ENCODE measurements at regions not wholly inside any gene's neighbourhood (a gene's known extent, or its start where the extent isn't known, plus 50 kb on each side); places are given as distances from the start of the nearest gene placed in this dataset.
"Not testable (repeated sequence)": the region's sequence is repeated elsewhere in the genome, so short reads cannot be mapped to it uniquely, and the experiment has no call there.

- DNase-seq: peak; percentile 39 to 56
Measured at GRCh38 chr10:62996925-62997324, 136.2 kb upstream of the NRBF2 start.

DNA sequence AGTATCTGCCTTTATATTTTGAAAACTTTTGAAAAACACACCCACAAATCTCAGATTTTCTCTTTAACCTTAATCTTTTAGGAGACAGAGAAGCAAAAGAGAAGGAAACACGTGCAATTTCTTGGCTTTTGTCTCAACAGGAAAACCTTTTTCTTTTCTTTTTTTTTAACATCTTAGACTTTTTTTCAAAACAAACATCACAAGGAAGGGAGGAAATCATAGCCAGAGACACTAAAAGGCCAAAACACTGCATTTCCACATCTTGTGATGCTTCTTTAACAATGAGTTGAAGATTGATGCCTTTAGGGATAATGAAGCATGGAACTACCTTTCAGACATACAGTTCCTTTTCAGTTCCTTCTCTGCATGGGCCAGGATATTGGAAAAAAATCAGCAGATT, 136.6 kb upstream of the NRBF2 start:
- DNase-seq: no peak

- DNase-seq: no peak
Measured at GRCh38 chr10:62993121-62993520, 140.0 kb upstream of the NRBF2 start.

GRCh38 chr10:62992145-62992721, 140.9 kb upstream of the NRBF2 start:
- DNase-seq: peak; percentile 41 to 65

DNA sequence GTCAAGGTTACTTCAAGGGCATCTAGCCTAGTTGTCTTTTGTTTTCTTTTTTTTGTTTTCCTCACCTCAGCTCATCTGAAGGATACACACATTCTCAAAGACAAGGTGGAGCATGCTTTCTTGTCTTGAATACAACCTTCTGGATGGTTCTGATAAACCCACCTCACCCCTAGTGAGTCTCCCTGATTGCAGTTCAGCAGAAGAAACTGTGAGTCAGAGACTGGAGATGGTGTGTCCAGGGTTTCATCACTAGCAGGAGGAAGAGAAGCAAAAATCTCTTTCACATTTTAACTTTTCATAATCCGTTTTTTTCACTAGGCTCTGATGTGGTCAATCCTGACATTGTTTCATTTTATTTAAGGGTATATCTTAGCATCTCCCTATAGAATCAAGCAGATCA, 143.0 kb upstream of the NRBF2 start:
- no peak for DNase-seq

- no peak for DNase-seq
Measured at GRCh38 chr10:62985807-62986600, 147.1 kb upstream of the NRBF2 start.

DNA sequence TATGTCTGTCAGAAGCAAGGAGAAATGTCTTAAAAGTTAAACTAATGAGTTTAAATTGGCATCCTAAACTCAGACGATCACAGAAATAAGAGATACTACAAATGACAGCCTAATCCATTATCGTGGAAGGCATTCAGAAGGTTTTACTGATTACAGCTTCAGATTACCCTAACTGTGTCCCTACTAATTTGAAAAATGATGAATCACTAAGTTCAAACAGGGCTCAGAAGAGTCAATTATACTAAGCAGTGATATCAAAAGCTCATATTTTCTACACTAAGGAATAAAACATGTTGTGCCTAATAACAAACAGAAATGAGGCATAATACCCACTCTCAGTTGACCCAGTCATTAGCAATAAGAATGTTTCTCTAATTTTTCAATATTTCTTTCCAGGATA, 152.0 kb upstream of the NRBF2 start:
- DNase-seq: no peak

DNA sequence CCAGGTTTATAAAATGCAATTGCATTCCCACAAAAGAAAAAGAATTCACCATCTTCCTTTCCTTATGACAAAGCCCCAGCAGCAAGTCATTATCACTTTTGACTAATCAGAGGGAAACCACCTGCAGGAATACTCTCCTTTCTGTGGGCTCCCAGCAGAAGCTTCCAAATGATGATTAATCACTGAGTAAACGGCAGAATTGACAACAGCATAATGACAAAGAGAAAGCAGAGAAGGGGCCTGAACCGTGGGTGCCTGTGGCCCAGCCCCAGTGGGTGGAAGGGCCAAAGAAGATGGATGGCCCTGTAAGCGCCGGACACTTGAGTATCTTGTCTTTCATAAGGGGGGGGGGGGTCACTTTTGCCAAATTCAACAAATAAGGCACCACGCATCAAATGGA, 152.4 kb upstream of the NRBF2 start:
- DNase-seq: no peak

DNA sequence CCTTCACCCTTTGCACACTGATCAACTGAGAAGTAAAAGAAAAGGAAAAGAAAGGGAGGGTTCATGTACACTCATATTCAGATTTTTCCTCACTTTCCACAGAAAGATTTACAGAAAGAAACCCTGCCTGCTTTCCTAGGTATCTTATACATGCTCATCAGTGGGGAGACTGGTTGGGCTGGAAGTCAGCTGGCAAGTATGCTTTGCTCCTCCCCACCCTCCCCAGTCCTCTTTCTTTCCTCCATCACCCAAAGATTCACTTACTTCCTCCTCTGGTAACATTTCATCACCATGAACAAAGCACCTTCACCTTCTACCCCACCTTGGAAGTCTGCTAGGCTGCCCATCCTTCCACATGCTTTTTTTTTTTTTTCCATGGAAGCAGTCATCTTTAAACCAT, 153.2 kb upstream of the NRBF2 start:
- DNase-seq: no peak

GRCh38 chr10:62978482-62978881, 154.6 kb upstream of the NRBF2 start:
- DNase-seq: no peak

GRCh38 chr10:62974795-62975194, 158.3 kb upstream of the NRBF2 start:
- DNase-seq: not testable (repeated sequence)

DNA sequence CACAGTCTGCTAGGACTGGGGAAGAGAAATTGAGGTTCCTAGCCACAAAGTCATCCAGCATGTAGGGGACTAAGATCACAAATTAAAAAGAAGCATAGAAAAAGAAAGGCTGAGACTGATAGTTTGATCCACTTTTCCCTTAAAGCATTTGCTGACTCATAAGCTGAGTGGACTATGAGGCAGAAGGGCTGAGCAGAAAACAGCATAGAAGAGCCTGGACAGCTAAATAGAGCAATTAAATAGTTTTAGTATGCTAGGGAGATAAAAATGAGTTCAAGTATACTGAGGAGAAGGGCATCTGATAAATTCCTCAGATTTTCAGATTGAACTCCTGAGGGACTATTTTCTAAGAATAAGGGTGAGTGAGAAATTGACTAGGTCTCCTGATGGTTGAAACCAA, 155.9 kb upstream of the EGR2 start:
- no peak for DNase-seq

GRCh38 chr10:62964026-62964425, 147.9 kb upstream of the EGR2 start:
- DNase-seq: no peak

GRCh38 chr10:62961951-62962523, 145.9 kb upstream of the EGR2 start:
- no peak for DNase-seq

- DNase-seq: no peak
Measured at GRCh38 chr10:62960416-62960815, 144.2 kb upstream of the EGR2 start.

- no peak for DNase-seq
Measured at GRCh38 chr10:62959553-62959952, 143.4 kb upstream of the EGR2 start.

DNA sequence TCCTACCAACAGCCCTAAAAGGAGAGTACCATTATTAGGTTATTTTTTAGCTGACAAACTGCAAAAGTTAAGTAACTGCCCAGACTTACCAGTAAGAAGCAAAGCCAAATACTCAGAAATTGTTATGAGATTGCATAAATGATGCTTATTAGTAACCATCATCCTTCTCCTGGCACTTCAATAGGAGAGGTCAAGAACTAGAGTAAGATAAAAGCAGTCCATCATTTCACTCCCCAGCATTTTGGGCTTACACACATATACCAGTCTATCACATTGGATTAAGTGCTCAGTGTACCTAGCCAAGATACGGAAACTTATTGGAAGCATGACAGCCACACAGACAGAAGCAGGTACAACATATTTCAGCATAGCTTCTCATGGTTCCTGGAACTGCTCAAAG, 142.8 kb upstream of the EGR2 start:
- no peak for DNase-seq

DNA sequence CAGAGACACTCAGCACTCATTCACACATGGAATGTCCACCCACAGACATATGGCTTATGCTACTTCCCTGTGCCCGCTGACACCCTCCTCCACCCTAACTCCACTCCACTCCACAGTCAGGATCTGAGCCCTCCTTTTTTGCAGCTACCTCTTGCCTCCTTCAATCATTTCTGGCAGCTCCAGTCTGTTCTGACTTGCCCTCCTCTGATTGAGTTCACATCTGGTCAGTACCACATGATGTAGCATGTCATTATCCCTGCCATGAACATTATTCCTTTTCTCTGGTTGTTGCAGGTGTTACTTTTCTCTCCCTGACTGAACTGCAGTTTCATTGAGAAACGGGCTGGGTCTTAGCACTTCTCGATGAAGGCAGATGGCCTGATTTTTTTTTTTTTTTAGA, 130.1 kb upstream of the EGR2 start:
- DNase-seq: no peak

- no peak for DNase-seq
Measured at GRCh38 chr10:62939698-62940097, 123.5 kb upstream of the EGR2 start.

DNA sequence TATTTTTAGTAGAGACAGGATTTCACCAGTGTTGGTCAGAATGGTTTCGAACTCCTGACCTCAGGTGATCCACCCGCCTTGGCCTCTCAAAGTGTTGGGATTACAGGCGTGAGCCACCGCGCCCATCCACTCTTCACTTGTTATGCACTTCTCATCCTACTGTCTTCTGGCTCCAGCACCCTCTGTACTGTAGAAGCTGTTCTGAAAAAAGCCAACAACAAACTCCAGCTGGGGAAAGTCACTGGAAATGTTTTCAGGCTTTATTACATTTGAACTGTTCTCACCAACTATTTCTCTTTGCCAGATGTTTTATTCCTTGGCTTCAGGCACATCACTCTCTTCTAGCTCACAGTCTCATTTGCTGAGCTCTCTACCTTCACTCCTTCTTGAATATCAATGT, 122.5 kb upstream of the EGR2 start:
- DNase-seq: no peak

DNA sequence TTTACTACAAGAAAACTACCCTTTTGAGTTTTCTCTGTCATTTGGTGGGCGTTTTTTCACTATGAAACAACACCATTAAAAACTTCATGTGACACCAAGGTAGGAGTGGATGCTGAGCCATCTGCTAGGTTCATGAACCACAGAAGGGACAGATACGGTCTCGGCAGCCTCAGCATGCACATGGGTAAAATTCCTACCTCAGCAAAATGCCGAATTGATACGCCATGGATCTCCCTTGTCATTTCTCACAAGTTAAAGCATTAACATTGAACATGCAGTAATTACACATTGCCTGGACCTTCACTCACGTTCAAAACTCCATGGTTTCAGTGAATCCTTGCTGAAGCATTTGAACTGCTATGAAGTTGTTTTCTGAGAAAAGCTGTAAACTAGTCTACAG, 121.5 kb upstream of the EGR2 start:
- DNase-seq: no peak

- no peak for DNase-seq
Measured at GRCh38 chr10:62935022-62935421, 118.9 kb upstream of the EGR2 start.

DNA sequence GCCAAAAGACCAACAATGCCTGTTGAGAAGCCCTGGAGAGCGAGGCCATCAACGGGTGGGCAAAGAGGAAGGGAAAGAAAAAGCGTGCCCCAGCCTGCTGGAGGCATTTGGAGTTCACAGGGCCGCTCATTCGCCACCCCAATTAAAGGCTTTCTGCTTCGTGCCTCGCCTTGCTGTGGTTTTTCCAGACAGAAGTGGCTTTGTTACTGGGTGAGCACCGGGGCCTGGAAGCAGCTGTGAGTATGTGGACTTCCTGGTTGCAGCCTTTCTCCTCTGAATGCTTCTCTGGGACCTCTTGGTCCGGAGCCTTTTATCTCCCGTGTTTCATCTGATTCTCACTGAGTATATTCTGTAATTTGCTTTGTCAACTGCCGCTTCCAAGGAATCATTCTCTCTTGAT, 118.1 kb upstream of the EGR2 start:
- DNase-seq: no peak

DNA sequence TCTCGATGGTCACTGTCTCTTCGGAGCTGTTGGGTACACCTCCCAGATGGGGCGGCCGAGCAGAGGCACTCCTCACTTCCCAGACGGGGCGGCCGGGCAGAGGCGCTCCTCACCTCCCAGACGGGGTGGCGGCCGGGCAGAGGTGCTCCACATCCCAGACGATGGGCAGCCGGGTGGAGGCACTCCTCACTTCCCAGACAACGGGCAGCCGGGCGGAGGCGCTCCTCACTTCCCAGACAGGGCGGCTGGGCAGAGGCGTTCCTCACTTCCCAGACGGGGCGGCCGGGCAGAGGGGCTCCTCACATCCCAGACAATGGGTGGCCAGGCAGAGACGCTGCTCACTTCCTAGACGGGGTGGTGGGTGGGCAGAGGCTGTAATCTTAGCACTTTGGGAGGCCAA, 112.6 kb upstream of the EGR2 start:
- DNase-seq: not testable (repeated sequence)

All from right lung (tissue), 2 donors.